PFSK-1 (cell line): ENCODE measurements at regions not wholly inside any gene's neighbourhood (a gene's known extent, or its start where the extent isn't known, plus 50 kb on each side); places are given as distances from the start of the nearest gene placed in this dataset.

ENCODE experiments used
- FOXP2 ChIP-seq: optimal IDR thresholded peaks from 2 replicates; pipeline ENCODE3; 2011; ENCODE audit warnings: borderline replicate concordance, control low read depth, inconsistent platforms; ENCODE audit not compliant: insufficient read depth; ENCODE audit errors: extremely low read length, extremely low read depth
- POLR2AphosphoS5 ChIP-seq: IDR thresholded peaks from 2 replicates; pipeline ENCODE4 v1.6.1; 2012; ENCODE audit warnings: low read depth, mild to moderate bottlenecking, control low read depth, low read length, moderate library complexity
- SIN3A ChIP-seq: IDR thresholded peaks from 2 replicates; pipeline ENCODE4 v1.6.1; 2012; ENCODE audit warnings: mild to moderate bottlenecking, low read length, moderate library complexity, borderline replicate concordance; ENCODE audit not compliant: insufficient read depth
- TAF1 ChIP-seq: IDR thresholded peaks from 2 replicates; pipeline ENCODE4 v1.6.1; 2012; ENCODE audit warnings: low read length, control low read depth, borderline replicate concordance; ENCODE audit not compliant: insufficient read depth
- TF ChIP-seq, protein P1 (sequence below), 2 experiments: IDR thresholded peaks; 2 replicates each; pipeline versions ENCODE4 v1.6.1 to v1.8.0; 2011 to 2012; ENCODE audit warnings: low read depth in 2 of 2, low read length in 2 of 2, control low read depth in 1 of 2, inconsistent platforms in 1 of 2, mild to moderate bottlenecking in 1 of 2, moderate library complexity in 1 of 2; ENCODE audit not compliant: insufficient read depth in 1 of 2

DNA sequence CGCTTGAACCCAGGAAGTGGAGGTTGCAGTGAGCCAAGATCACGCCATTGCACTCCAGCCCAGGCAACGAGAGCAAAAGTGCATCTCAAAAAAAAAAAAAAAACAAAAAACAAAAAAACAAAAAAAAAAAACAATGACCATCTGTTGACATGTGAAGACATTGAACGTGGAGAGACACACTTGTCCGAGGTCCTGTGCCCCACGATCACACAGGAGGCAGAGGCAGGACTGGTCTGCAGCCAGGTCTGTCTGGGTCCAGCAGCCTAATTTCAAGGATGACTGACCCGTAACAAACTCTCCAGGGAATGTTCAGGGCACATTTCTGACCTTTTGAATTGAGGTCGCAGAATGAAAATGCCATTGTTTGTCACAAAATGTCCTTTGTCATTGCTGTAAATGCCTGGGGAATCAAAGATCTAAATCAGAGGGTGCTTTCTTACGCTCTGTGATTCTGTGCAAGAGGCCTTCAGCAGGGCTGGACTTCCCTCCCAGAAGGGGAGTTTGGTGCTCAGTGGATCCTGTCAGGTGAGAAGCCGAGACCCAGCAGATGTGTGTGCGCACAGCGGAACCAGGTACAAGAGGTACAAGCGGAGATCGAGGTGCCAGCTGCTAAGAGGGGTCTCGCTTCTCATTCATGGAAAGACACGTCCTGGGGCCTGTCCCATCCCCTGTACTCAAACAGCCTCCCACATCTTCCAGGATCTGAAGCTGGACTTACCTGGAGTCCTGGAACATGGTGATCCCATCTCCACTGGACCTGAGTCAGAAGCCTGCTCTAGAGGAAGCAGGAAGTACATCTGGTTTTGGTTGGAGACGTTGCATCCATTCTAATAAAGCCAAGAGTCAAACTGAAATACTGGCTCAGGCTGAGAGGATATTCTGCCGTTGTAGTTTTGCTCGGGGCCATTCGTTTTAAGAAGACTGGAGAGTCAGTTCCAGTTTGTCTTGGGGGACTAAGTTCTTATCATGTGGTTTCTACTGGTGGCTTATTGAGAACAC lies 95.8 kb downstream of the IRF8 start:
- TF ChIP-seq, protein P1, sequence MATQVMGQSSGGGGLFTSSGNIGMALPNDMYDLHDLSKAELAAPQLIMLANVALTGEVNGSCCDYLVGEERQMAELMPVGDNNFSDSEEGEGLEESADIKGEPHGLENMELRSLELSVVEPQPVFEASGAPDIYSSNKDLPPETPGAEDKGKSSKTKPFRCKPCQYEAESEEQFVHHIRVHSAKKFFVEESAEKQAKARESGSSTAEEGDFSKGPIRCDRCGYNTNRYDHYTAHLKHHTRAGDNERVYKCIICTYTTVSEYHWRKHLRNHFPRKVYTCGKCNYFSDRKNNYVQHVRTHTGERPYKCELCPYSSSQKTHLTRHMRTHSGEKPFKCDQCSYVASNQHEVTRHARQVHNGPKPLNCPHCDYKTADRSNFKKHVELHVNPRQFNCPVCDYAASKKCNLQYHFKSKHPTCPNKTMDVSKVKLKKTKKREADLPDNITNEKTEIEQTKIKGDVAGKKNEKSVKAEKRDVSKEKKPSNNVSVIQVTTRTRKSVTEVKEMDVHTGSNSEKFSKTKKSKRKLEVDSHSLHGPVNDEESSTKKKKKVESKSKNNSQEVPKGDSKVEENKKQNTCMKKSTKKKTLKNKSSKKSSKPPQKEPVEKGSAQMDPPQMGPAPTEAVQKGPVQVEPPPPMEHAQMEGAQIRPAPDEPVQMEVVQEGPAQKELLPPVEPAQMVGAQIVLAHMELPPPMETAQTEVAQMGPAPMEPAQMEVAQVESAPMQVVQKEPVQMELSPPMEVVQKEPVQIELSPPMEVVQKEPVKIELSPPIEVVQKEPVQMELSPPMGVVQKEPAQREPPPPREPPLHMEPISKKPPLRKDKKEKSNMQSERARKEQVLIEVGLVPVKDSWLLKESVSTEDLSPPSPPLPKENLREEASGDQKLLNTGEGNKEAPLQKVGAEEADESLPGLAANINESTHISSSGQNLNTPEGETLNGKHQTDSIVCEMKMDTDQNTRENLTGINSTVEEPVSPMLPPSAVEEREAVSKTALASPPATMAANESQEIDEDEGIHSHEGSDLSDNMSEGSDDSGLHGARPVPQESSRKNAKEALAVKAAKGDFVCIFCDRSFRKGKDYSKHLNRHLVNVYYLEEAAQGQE (IDR thresholded peaks at IDR 0.05; ENCODE audit: insufficient read depth in 1 of 2, low read depth in 2 of 2, low read length in 2 of 2), result no peak
- TF ChIP-seq TAF1 (no peak), FOXP2 (no peak), SIN3A (no peak), POLR2AphosphoS5 (no peak)

DNA sequence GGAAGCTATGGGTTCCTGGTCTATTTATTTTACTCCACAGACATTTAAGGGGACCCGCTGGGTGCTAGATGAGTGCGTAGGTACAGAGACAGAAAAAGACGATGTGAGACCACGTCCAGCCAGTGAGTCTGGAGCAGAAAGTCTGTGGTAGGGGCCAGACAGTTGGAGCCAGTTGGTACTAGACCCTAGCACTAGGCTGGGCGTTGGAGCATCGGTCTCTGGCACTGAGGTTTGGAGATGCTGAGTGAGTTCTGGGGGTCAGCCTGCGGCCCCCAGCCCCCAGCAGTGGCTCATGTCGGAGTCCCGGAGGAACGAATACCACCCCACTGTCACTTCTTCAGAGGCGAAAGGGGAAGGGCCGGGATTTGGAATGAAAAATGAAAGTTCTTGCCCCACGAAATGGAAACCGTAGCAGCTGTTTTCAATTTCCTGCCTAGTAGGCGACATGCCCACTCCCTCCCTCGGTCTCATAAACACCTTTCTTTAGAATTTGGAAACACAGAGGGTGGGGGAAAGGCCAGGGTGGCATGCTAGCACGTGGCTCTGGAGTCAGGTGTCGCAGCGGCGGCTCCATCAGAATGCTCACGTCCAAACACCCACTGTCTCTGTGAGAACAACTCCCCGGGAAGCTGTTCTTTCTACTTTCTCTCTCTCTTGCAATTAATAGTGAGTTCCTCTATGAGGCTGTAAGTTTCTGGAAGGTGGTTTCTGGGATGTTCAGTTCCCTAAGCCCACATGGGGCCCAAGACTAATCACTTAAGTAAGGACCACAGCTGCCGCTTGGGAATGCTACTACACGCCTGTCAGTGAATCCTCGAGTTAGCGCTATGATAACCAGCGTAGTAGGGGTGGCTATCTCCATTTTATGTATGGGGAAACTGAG lies 96.8 kb downstream of the IRF8 start:
- no peak for TF ChIP-seq TAF1
- no peak for TF ChIP-seq SIN3A
- no peak for TF ChIP-seq FOXP2
- TF ChIP-seq, protein P1 (IDR thresholded peaks at IDR 0.05; ENCODE audit: insufficient read depth in 1 of 2, low read depth in 2 of 2, low read length in 2 of 2), result no peak
- TF ChIP-seq POLR2AphosphoS5, result no peak

DNA sequence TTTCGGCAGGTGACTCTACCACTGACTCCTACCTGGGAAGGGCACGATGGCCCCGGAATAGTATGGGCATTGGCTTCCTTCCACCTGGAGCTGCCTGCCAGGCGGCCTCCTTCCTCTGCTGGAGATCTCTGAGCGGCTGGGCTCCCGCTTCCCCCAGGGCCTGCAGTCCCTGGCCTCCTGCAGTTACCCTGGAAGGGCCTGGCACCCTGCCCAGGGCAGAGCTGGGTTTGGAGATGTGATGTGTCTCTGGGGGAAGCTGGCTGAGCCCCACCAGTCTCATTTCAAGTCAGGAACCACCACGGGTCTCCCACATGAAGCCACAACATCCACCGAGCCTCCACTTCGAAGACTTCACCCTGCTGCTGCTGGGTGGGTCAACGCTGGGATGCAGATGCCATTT lies 97.9 kb downstream of the IRF8 start:
- TF ChIP-seq FOXP2 (no peak), SIN3A (no peak), POLR2AphosphoS5 (no peak)
- TF ChIP-seq, protein P1 (IDR thresholded peaks at IDR 0.05; ENCODE audit: insufficient read depth in 1 of 2, low read depth in 2 of 2, low read length in 2 of 2), result no peak

DNA sequence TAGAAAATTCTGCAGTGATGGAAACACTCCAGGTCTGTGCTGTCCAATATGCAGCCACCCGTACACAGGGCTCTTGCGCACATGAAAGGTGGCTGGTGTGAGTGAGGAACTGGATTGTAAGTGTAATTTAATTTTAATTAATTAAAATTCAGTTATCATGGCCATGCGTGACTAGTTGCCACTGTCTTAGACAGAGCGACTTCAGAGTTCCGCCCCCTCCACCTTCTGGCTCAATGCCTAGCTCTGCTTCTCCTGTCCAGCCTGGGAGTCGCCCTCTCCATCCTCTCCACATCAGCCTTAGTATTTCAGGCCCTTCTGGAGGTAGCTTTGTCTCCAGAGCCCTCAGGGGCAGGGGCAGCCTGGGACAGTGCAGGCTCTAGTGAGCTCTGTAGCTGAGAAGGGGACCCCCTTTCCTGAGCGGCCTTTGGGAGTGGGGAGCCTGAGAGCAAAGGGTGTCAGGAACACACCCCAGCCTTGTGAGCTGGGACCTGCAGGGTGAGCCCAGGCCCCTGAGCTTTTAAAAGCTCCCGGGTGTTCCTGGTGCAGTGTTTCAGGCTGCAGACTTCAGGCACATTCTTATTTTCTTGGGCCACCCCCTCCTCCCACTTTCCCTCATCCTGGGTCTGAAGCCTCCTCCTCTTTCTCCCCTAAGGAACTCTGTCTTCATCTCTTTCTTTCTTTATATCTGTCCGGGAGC lies 99.4 kb downstream of the IRF8 start:
- no peak for TF ChIP-seq TAF1
- TF ChIP-seq FOXP2, result no peak
- TF ChIP-seq SIN3A, result no peak
- TF ChIP-seq, protein P1 (IDR thresholded peaks at IDR 0.05; ENCODE audit: insufficient read depth in 1 of 2, low read depth in 2 of 2, low read length in 2 of 2), result no peak
